ENCODE measurements at regions not wholly inside any gene's neighbourhood (a gene's known extent, or its start where the extent isn't known, plus 50 kb on each side); places are given as distances from the start of the nearest gene placed in this dataset.

DNA sequence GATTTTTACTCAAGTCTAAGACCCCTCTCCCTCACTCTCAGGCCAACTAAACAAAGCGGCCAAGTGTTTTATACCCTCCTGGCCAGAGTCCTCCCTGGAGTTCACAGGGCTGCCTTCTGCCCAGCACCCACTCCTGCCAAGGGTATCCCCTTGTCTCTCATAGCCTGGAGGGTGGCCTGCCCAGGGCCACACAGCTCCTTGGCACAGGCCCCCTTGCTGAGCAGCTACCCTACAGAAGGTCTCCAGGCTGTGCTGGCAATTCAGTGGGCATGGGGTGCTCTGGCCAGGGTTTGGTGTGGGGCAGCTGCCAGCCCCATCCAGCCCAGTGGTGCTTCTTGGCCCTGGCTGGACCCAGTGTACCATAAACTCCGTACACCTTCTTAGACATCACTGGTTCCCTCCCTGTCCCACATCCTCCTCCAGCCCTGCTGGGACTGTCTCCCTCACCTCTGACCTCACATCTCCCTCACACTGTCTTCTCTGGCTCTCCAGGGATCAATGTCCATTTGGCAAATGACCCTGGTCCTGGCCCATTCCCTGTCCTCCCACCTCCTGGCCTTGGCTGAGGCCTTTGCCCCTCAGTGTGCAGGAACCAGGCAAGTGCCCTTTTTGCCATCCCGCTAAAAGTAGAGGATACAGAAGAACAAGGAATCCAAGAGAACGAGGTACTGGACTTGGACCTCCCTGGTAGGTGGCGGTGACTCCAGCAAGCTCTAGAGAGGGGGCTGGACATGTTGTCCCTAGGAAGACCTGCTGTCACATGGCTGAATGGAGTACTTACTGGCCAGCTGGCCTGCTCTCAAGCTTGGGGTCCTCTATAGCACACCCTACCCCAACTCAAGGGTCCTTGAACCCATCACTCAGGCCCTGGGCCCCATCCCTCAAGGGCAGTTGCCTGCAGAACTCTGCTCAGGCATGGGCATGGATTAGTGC lies 50.0 kb upstream of the TRPM1 start:
- peaks cover 14% of the 10 kb centered on the region for H3K27me3 ChIP-seq (ENCODE audit: insufficient read depth, low read length)
- H3K36me3 ChIP-seq (ENCODE audit: insufficient read depth, low read length), result no peaks in the 10 kb centered on the region
- H3K4me1 ChIP-seq (ENCODE audit: insufficient read depth, low read length), result peaks cover 20% of the 10 kb centered on the region
- H3K4me3 ChIP-seq (ENCODE audit: low read length), result no peak overlapping the region
- no peak overlapping the region for H2AFZ ChIP-seq (ENCODE audit: low read depth, low read length)
- H3K9me3 ChIP-seq (ENCODE audit: low read length), result no peaks in the 10 kb centered on the region

DNA sequence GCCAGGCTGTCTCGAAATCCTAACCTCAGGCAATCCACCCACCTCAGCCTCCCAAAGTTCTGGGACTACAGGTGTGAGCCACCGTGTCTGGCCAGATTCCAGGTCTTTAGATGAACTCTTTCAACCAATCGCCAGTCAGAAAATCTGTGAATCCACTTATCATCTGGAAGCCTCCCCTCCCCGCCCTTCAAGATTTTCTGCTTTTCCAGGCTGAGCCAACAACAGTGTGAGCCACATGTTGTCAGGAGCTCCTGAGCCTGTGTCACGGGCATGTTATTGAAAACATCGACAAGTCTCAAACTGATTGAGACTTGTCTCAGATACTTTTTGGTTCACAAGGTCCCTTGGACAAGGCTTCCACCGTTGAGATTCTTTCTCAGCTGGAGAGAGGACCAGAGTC lies 52.0 kb upstream of the TRPM1 start:
- Histone ChIP-seq H3K4me3 (ENCODE audit: low read length) (no peak overlapping the region), H3K27me3 (ENCODE audit: insufficient read depth, low read length) (peaks cover 14% of the 10 kb centered on the region), H3K9me3 (ENCODE audit: low read length) (no peaks in the 10 kb centered on the region), H3K36me3 (ENCODE audit: insufficient read depth, low read length) (no peaks in the 10 kb centered on the region), H3K4me1 (ENCODE audit: insufficient read depth, low read length) (peaks cover 12% of the 10 kb centered on the region), H2AFZ (ENCODE audit: low read depth, low read length) (no peak overlapping the region)

DNA sequence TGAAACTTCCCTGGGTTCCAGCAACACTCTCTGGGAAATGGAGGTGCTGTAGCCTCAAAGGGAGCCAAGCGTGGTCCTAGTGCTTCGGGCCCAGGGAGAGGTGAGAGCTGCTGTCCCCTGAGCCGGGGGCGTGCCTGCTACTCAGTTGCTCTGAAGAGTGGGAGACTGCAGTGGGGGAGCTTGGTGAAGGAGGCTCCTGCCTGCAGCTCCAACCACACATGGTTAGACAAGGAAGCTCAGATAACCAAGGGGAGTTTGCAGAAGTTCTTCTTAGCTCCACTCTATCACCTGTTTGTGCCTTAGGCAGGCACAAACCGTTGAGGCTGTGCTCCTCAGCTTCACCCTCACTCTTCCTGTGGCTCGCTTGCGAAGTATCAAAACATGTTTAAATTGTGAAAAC lies 53.6 kb upstream of the TRPM1 start:
- no peak overlapping the region for H2AFZ ChIP-seq (ENCODE audit: low read depth, low read length)
- H3K27me3 ChIP-seq (ENCODE audit: insufficient read depth, low read length), result peaks cover 14% of the 10 kb centered on the region
- no peaks in the 10 kb centered on the region for H3K9me3 ChIP-seq (ENCODE audit: low read length)
- H3K4me1 ChIP-seq (ENCODE audit: insufficient read depth, low read length), result peaks cover 10% of the 10 kb centered on the region
- no peak overlapping the region for H3K4me3 ChIP-seq (ENCODE audit: low read length)
- H3K36me3 ChIP-seq (ENCODE audit: insufficient read depth, low read length), result no peaks in the 10 kb centered on the region

DNA sequence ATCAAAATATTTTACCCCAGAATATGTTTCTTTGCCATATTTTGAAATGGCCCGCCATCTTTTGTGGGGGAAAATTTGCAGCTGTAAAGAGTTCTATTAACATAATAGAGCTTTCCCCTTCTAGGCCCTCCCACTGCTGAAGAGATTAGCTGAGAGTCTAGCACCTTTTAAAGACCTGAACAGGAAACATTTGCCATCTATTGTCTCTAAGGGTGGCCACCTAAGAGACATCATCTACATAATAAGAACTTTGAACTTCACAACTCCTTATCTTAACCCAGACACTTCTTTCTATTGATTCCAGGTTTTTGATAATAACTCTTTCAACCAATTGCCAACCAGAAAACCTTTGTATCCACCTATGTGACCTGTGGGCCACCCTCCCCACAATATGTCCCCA lies 54.7 kb upstream of the TRPM1 start:
- Histone ChIP-seq H3K9me3 (ENCODE audit: low read length) (no peaks in the 10 kb centered on the region), H3K4me3 (ENCODE audit: low read length) (no peak overlapping the region), H2AFZ (ENCODE audit: low read depth, low read length) (no peak overlapping the region), H3K4me1 (ENCODE audit: insufficient read depth, low read length) (peaks cover 10% of the 10 kb centered on the region), H3K27me3 (ENCODE audit: insufficient read depth, low read length) (peaks cover 14% of the 10 kb centered on the region), H3K36me3 (ENCODE audit: insufficient read depth, low read length) (no peaks in the 10 kb centered on the region)

DNA sequence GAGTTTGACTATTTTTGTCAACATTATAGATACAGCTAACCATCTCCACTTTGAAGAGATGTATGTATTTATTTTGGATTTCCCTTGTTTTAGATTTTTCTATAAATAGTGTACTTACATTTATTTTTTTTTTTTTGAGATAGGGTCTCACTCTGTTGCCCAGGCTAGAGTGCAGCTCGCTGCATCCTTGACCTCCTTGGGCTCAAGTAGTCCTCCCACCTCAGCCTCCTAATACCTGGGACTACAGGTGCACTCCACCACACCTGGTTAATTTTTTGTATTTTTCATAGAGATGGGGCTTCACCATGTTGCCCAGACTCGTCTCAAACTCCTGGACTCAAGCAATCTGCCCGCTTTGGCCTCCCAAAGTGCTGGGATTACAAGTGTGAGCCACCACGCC lies 55.3 kb upstream of the TRPM1 start:
- Histone ChIP-seq H2AFZ (ENCODE audit: low read depth, low read length) (no peak overlapping the region), H3K27me3 (ENCODE audit: insufficient read depth, low read length) (peaks cover 14% of the 10 kb centered on the region), H3K9me3 (ENCODE audit: low read length) (no peaks in the 10 kb centered on the region), H3K4me1 (ENCODE audit: insufficient read depth, low read length) (peaks cover 10% of the 10 kb centered on the region), H3K36me3 (ENCODE audit: insufficient read depth, low read length) (no peaks in the 10 kb centered on the region), H3K4me3 (ENCODE audit: low read length) (no peak overlapping the region)

DNA sequence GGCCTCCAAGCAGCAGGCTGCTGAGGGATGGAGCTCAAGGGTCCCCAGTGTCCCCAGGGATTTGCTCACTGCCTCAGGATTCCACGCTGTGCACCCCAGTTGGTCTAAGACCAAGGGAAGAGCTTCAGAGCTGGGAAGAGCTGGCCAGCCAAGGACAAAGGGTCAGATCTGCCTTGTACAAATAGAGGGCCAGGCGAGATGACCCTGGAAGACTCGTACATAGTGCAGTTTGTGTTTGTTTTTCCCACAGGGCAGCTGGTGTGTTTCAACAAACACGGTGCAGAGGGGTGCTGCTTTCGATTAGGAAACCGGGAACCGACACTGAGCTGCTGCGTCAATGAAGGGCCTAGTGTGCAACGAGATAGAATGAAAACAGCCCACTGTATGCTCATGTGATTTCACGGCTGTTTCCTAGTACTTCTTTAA lies 56.1 kb upstream of the TRPM1 start:
- Histone ChIP-seq H3K27me3 (ENCODE audit: insufficient read depth, low read length) (peaks cover 14% of the 10 kb centered on the region), H2AFZ (ENCODE audit: low read depth, low read length) (no peak overlapping the region), H3K4me1 (ENCODE audit: insufficient read depth, low read length) (peaks cover 10% of the 10 kb centered on the region), H3K9me3 (ENCODE audit: low read length) (no peaks in the 10 kb centered on the region), H3K36me3 (ENCODE audit: insufficient read depth, low read length) (no peaks in the 10 kb centered on the region), H3K4me3 (ENCODE audit: low read length) (no peak overlapping the region)

DNA sequence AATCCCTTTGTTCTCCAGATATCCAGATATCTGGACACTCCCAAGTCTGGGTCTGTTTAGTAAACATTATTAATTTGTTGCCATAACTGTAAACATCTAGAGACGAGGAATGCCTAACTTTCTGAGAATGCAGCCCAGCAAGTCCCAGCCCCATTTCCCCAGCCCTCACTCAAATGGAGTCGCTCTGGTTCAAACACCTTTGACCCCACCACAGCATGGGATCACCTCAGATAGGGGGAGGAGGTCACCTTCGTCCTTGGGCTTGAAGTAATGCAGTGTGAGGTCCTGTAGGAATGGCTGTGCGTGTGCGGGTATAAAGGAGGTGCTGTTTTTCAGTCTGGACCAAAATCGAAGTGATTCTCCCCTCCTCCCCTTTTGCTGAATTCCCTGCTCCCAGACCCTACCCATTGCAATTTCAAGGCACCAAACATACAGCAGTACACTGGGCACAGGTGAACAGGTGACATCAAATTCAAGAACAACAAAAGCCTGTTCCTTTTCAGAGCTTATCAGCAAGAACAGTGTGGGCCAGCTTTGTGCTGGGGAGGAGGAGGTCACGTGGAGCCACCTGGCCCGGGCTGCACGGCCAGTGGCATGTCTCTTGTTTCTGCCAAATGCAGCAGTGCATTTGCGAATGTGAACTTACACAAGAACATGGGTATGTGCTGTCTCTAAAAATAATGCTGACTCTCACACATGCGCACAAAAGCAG lies 57.5 kb upstream of the TRPM1 start:
- H3K27me3 ChIP-seq (ENCODE audit: insufficient read depth, low read length), result peaks cover 7% of the 10 kb centered on the region
- H2AFZ ChIP-seq (ENCODE audit: low read depth, low read length), result no peak overlapping the region
- H3K9me3 ChIP-seq (ENCODE audit: low read length), result no peaks in the 10 kb centered on the region
- H3K4me3 ChIP-seq (ENCODE audit: low read length), result no peak overlapping the region
- H3K4me1 ChIP-seq (ENCODE audit: insufficient read depth, low read length), result peaks cover 10% of the 10 kb centered on the region
- H3K36me3 ChIP-seq (ENCODE audit: insufficient read depth, low read length), result no peaks in the 10 kb centered on the region

DNA sequence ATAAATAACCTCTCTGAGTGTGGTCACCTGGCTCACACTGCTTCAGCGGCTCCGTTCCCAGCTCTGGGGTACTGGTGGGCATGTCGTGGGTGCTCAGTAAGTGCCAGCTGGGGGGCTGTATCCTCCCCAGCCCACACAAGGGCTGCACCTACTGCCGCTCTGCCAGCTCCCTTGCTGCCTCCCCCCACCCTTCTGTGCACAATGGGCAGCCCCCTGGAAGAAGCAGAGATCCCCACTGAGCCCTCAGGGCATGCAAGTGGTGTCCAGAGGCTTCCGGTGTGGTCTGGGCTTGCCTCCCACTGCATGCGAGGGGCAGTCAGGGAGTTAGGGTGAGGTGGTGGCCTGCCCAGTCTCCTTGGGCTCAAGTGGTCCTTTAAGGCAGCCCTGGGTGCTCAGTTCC lies 58.3 kb upstream of the TRPM1 start:
- H3K27me3 ChIP-seq (ENCODE audit: insufficient read depth, low read length), result peaks cover 4% of the 10 kb centered on the region
- no peaks in the 10 kb centered on the region for H3K36me3 ChIP-seq (ENCODE audit: insufficient read depth, low read length)
- no peak overlapping the region for H3K4me3 ChIP-seq (ENCODE audit: low read length)

DNA sequence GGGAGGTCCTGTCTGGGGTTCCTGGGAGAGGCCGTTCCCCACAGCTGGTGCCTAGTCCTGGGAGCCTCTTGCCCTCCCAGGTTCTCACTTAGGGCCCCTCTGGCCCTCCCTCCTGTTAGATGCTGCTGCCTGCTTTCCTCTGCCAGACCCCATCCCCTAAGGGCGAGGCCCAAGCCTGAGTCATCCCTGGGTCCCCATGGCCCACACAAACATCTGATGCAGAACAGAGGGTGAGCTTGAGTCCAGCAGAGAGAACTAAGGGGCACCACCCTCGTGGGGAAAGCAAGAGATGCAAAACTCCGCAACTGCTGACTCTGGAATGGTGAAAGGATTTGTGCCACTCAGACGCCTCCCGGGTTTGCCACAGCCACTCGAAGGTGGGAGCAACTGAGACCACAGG lies 58.8 kb upstream of the TRPM1 start:
- Histone ChIP-seq H3K36me3 (ENCODE audit: insufficient read depth, low read length) (no peaks in the 10 kb centered on the region), H3K4me3 (ENCODE audit: low read length) (no peak overlapping the region), H3K4me1 (ENCODE audit: insufficient read depth, low read length) (peaks cover 10% of the 10 kb centered on the region)

More for the DNA sequence above, 58.3 kb upstream of the TRPM1 start:
- Histone ChIP-seq H2AFZ (ENCODE audit: low read depth, low read length) (no peak overlapping the region), H3K4me1 (ENCODE audit: insufficient read depth, low read length) (peaks cover 10% of the 10 kb centered on the region), H3K9me3 (ENCODE audit: low read length) (no peaks in the 10 kb centered on the region)

DNA sequence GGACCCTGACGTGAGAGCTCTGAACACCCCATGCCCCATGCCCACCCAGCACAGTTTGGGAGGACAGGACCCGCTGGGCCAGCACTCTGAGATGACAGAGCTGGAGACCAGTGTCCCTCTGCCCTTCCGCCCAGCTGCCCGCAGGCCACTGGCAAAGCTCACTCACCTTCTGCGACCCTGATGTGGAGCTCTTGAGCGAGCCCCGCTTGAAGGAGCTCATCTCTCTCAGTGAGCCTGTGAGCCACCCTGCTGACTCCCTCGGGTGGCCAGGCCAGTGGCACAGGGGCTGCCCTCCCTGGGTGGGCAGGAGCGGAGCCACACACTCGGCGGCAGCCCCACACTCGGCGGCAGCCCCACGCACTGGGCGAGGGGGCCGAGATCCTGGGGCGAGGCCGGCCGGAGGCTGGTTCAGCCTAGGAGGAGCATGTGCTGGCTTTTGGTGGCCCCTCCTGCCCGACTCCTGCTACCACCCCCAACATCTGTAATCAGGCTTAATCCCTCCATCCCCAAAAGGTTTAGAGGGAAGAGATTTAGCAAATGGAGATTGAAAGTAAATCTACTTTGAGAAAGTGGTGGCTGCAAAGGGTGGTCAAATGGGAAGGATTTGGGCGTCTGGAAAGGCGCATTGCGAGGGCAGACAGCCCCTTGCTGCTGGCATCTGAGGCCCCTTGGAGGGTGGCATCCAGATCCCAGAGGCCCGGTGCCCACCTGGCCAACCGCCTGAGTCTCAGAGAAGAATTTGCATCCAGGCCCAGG lies 59.4 kb upstream of the TRPM1 start:
- Histone ChIP-seq H3K27me3 (ENCODE audit: insufficient read depth, low read length) (no peaks in the 10 kb centered on the region), H3K36me3 (ENCODE audit: insufficient read depth, low read length) (no peaks in the 10 kb centered on the region), H2AFZ (ENCODE audit: low read depth, low read length) (no peak overlapping the region), H3K4me1 (ENCODE audit: insufficient read depth, low read length) (peaks cover 10% of the 10 kb centered on the region), H3K4me3 (ENCODE audit: low read length) (no peak overlapping the region), H3K9me3 (ENCODE audit: low read length) (no peaks in the 10 kb centered on the region)

More for the DNA sequence above, 58.8 kb upstream of the TRPM1 start:
- H2AFZ ChIP-seq (ENCODE audit: low read depth, low read length), result no peak overlapping the region
- peaks cover under 1% of the 10 kb centered on the region for H3K27me3 ChIP-seq (ENCODE audit: insufficient read depth, low read length)
- no peaks in the 10 kb centered on the region for H3K9me3 ChIP-seq (ENCODE audit: low read length)

DNA sequence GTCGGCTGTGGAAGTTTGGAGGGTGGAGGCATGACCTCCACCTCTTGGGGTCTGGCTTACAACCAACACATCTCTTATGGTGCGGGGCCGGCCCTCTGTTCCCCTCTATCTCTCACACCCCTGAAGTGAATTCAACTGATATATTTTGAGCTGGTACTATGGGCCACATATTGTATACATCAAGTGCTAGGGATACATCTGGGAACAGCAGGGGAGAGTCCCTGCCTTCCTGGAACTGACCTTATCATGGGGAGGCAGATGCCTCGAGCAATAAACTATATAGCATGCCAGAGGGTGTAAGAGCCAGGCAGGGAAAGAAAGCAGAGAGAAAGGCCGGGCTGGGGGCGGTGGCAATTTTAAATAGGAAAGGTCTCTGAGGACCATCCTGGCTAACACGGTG lies 60.4 kb upstream of the TRPM1 start:
- Histone ChIP-seq H2AFZ (ENCODE audit: low read depth, low read length) (no peak overlapping the region), H3K4me3 (ENCODE audit: low read length) (no peak overlapping the region), H3K27me3 (ENCODE audit: insufficient read depth, low read length) (no peaks in the 10 kb centered on the region), H3K9me3 (ENCODE audit: low read length) (no peaks in the 10 kb centered on the region), H3K4me1 (ENCODE audit: insufficient read depth, low read length) (peaks cover 10% of the 10 kb centered on the region), H3K36me3 (ENCODE audit: insufficient read depth, low read length) (no peaks in the 10 kb centered on the region)

DNA sequence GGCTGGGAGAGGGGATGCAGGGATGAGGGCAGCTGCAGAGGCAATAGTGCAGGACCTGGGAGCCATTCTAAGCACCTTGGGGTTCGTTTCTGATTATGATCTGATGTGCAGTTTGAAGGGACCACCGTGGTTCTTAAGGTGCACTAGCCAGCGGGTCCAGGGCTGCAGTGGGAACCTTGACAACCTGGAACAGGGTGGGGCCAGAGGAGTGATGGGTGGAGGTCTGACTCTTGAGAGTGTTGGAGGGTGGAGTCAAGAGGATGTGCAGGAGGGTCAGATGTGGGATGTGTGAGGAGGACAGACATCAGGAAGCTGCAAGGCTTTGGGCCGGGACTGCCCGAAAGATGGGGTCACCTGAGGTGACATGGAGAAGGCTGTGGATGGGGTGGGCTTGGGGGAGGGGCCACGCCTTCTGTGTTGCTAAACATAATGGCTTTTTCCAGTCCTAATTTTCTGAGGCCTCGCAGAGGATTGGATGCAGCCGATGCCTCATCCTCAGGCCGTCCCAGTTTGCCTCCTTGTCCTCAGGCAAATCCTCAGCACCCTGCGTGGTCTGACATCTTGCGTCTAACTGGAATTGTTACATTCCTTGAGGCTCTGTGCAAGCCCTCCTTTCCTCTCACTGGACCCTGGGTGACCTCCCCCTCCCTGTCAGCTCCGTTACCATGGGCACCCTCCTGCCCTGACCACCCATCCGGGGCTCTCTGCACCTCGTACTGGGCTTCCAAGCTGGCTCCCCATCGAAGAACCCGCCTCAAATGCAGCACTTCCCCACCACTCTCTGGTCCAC lies 61.4 kb upstream of the TRPM1 start:
- Histone ChIP-seq H3K36me3 (ENCODE audit: insufficient read depth, low read length) (no peaks in the 10 kb centered on the region), H3K9me3 (ENCODE audit: low read length) (no peaks in the 10 kb centered on the region), H2AFZ (ENCODE audit: low read depth, low read length) (no peak overlapping the region), H3K4me3 (ENCODE audit: low read length) (no peak overlapping the region), H3K4me1 (ENCODE audit: insufficient read depth, low read length) (peaks cover 6% of the 10 kb centered on the region), H3K27me3 (ENCODE audit: insufficient read depth, low read length) (no peaks in the 10 kb centered on the region)
